ENCODE measurements at regions not wholly inside any gene's neighbourhood (a gene's known extent, or its start where the extent isn't known, plus 50 kb on each side); places are given as distances from the start of the nearest gene placed in this dataset.

DNA sequence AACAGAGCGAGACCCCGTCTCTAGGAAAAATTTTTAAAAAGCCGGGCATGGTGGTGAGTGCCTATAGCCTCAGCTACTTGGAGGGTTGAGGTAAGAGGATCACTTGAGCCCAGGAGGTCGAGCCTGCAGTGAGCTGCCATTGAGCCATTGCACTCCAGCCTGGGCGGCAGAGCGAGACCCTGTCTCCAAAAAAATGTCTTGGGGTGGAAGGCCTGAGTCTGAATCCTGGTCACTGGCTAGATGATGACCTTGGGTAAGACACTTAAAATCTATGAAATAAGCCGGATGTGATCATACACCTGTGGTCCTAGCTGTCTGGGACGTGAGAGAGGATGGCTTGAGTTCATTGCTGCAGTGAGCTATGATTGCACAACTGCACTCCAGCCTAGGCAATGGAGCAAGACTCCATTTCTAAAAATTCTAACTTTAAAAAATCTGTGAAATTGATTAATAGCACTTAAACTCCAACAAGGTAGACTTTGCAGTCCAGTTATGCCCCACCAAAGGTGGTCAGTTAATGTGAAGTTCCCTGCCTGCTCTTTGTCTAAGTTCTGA lies 157.3 kb upstream of the UMPS start:
- H3K4me3 ChIP-seq (ENCODE audit: low read depth, low read length) = no peak overlapping the region
- DNase-seq (ENCODE audit: low read depth) = no peak
- TF ChIP-seq, protein P1, sequence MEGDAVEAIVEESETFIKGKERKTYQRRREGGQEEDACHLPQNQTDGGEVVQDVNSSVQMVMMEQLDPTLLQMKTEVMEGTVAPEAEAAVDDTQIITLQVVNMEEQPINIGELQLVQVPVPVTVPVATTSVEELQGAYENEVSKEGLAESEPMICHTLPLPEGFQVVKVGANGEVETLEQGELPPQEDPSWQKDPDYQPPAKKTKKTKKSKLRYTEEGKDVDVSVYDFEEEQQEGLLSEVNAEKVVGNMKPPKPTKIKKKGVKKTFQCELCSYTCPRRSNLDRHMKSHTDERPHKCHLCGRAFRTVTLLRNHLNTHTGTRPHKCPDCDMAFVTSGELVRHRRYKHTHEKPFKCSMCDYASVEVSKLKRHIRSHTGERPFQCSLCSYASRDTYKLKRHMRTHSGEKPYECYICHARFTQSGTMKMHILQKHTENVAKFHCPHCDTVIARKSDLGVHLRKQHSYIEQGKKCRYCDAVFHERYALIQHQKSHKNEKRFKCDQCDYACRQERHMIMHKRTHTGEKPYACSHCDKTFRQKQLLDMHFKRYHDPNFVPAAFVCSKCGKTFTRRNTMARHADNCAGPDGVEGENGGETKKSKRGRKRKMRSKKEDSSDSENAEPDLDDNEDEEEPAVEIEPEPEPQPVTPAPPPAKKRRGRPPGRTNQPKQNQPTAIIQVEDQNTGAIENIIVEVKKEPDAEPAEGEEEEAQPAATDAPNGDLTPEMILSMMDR (IDR thresholded peaks at IDR 0.05; ENCODE audit: low read depth, low read length, missing control alignments) = no peak
- in situ Hi-C loops (cut with HindIII; ENCODE audit: low sequenced_read_pairs) = no loop called here

- no peak for DNase-seq (ENCODE audit: low read depth)
- TF ChIP-seq, protein P1 (IDR thresholded peaks at IDR 0.05; ENCODE audit: low read depth, low read length, missing control alignments) = no peak
- no peak overlapping the region for H3K4me3 ChIP-seq (ENCODE audit: low read depth, low read length)
- in situ Hi-C loops (cut with HindIII; ENCODE audit: low sequenced_read_pairs) = no loop called here
These were observed 156.2 kb upstream of the UMPS start for GRCh38 chr3:124574012-124574411.

DNA sequence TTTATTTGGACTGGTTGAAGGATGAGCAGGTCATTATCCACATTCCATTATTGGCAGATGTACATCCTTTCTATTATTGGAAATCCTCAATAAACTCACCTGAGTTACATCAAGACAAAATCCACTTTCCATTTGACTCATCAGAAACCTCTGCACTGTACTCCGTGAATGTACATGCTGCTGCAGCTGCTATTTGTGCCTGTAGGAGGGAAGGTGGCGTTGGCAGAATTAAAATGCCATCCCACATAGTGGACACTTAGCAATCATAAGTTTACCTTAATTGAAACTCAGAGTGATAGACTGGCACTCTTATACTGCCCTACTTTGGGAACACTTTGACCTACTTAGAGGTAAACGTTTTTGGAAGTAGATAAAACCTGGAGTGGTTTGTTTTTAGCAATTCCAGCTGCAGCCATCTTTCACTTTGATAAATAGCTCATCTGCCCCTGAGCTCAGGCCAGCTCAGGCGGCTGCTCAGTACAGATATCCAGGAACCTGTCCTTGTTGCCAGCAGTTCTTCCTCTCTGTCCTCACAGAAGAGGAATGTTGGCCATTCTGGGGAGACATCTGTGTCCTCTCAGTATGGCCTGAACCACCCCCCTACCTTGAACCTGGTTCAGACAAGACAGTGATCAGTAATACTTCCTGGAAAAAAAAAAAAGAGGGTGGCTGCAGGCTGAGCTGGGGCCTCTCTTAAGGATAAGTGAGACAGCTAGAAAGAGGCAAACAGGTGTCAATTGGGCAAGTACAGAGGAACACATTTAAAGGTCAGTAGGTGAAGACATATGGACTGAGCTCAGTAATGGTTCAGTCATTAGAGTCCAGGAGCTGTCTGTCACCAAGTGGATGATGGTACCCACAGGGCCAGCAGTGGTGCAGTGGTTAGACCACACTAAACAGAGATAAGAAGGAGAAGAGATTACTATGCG lies 153.4 kb upstream of the UMPS start:
- H3K4me3 ChIP-seq (ENCODE audit: low read depth, low read length) = no peak overlapping the region
- no peak for DNase-seq (ENCODE audit: low read depth)
- in situ Hi-C loops (cut with HindIII; ENCODE audit: low sequenced_read_pairs) = no loop called here
- TF ChIP-seq, protein P1 (IDR thresholded peaks at IDR 0.05; ENCODE audit: low read depth, low read length, missing control alignments) = no peak

- DNase-seq (ENCODE audit: low read depth) = no peak
- in situ Hi-C loops (cut with HindIII; ENCODE audit: low sequenced_read_pairs) = no loop called here
- TF ChIP-seq, protein P1 (IDR thresholded peaks at IDR 0.05; ENCODE audit: low read depth, low read length, missing control alignments) = no peak
- H3K4me3 ChIP-seq (ENCODE audit: low read depth, low read length) = no peak overlapping the region
These were observed 152.6 kb upstream of the UMPS start for GRCh38 chr3:124577494-124578167.

- no peak for DNase-seq (ENCODE audit: low read depth)
- TF ChIP-seq, protein P1 (IDR thresholded peaks at IDR 0.05; ENCODE audit: low read depth, low read length, missing control alignments) = no peak
- H3K4me3 ChIP-seq (ENCODE audit: low read depth, low read length) = no peak overlapping the region
- in situ Hi-C loops (cut with HindIII; ENCODE audit: low sequenced_read_pairs) = no loop called here
These were observed 150.6 kb upstream of the UMPS start for GRCh38 chr3:124579641-124580040.

- DNase-seq (ENCODE audit: low read depth) = no peak
- TF ChIP-seq, protein P1 (IDR thresholded peaks at IDR 0.05; ENCODE audit: low read depth, low read length, missing control alignments) = no peak
- in situ Hi-C loops (cut with HindIII; ENCODE audit: low sequenced_read_pairs) = no loop called here
- H3K4me3 ChIP-seq (ENCODE audit: low read depth, low read length) = no peak overlapping the region
These were observed 148.1 kb upstream of the UMPS start for GRCh38 chr3:124582196-124582595.
